HL-60/S4 treated with retinoic acid at 250 ng/mL for 4 days and 3 days (cell line): ENCODE measurements at regions not wholly inside any gene's neighbourhood (a gene's known extent, or its start where the extent isn't known, plus 50 kb on each side); places are given as distances from the start of the nearest gene placed in this dataset.
"Not testable (repeated sequence)": the region's sequence is repeated elsewhere in the genome, so short reads cannot be mapped to it uniquely, and the experiment has no call there.

Experiments used
- in situ Hi-C: fragments of 300-500 bp; cut with MboI; formaldehyde crosslinking; loops from 2 replicates; pipeline ENCODE4 v1.7.0; 2022; ENCODE audit warnings: low sequenced_read_pairs

DNA sequence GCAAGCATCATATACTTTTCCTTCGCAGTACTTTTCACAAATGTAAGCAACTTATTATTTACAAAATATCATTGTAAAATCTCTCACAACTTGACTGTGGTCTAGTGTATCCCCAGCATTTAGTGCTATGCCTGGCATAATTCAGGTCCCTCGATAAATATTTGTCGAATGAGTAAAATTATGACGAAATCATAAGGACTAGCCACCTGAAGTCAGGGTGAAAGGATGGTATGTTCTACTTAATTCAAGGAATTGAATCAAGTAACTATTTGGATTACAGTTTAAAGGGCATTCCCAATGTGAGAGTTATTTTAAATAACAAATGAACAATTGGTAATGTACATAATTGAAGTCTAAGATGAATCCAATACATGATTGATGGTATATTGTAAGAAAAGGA, 393.0 kb upstream of the SLC35B3 start:
- in situ Hi-C loops: no loop called here

DNA sequence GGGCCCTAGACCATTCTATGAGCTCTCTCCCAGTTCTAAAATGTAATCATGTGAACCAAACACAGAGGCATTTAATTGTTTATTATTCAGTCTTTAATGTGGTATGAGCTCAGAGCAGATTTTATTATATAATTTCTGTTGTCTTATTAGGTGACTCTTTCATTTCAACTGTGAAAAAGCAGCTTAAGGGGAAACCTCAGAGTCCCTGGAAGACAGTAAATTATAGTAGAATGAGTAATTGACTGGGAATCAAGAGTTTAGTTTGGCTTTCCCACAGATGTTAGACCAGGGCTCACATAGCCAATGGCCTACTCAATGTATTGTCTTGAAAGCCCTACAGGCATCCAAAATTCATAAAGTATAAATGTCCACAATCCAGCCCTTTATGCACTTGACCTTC, 390.4 kb upstream of the SLC35B3 start:
- in situ Hi-C loops: no loop called here

DNA sequence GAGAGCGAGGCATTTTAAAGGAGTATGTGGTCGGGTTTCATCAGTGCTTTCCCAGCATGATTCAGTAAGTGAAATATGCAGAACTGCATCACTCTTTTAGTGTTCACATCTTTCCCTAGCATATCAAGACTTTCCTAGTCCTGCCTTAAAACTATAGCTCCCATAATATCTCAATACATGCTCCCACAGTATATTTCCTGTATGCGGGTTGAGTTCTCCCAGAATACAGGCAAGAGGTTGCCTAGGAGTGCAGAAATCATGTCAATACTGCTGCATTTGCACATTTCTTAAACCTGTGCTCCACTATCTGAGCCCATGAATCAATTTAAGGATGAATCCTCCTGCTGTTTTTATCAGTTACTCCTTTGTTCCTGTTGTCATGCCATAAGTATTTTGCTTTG, 386.6 kb upstream of the SLC35B3 start:
- in situ Hi-C loops: no loop called here

DNA sequence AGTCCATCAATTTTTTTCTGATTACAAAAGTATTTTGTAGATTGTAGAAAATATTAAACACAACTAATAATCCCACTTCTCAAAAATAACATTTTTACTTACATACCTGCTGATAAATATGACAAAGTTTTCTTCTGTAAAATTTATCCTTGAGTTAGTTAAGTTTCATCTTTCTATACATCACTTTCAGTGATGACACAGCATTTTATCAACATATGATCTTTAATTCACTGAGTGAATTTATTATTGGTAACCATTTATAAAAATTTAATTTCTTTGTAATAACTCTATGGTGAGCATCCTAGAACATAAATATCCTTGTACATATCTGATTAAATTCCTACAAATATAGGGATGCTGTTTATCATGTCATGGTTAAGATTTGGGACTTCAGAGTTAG, 385.0 kb upstream of the SLC35B3 start:
- in situ Hi-C loops: no loop called here

DNA sequence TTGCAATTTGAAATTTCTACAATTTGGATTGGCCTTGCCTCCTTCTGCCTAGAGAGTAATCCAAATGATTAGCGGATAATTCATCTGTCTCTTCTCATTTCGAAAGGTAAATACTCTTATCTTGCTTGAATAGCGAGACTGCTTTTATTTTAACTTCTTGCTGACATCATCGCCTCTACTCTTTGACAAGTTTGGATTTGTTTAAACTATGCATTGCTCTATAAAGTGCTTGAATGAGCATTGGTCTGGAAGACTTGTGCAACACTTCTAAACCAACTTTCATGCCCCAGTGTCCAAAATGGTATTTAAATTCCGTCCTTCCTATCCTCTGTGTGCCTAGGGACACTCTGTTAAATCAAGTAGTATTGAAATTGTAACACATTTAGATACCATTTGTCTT, 384.1 kb upstream of the SLC35B3 start:
- in situ Hi-C loops: no loop called here

GRCh38 chr6:8814440-8815000, 379.2 kb upstream of the SLC35B3 start:
- in situ Hi-C loops: no loop called here

DNA sequence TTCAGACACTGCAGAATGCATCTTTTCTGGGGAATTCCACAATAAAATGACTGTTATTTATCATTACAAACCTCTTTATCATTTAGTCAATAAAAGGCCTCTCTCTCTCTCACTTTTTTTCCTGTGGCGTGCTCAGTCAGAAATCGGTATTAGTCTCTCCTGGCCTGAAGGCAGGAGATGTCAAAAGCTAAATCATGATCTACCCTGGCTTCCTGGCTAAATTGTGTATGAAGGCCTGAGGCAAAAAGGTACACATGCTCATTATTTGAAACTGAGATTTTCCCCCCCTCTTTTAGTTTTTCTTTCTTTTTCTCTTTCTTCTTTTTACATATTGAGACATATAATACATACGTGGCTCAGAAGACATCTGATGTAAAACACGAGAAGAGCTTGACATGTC, 375.0 kb upstream of the SLC35B3 start:
- in situ Hi-C loops: no loop called here

GRCh38 chr6:8809662-8810061, 374.3 kb upstream of the SLC35B3 start:
- in situ Hi-C loops: no loop called here

DNA sequence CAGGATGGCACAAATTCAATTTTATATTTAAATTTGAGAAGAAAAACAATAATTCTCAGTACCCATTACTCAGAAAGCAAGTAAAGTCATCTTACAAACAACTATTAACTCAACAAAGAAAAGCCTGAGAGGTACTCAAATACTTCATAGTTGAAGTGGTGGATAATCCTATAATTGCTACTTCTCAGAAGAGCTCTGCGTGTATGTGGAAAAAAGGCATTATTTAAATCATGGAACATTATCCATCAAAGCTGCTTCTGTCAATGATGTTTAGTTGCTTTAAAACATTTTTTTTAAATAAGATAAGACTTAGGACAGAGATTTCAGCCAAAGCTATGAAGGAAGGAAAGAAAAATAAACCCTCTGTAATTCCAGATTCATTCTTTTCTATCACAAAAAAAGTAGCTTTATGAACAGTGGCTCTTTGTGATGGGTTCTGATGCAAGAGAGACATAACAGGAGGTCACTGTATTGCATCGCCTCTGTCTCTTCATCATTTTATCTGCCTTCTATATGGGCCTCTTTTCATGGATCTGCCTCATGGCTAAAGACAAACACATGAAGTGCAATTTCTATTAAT, 367.9 kb upstream of the SLC35B3 start:
- in situ Hi-C loops: no loop called here

GRCh38 chr6:8802397-8802796, 367.1 kb upstream of the SLC35B3 start:
- in situ Hi-C loops: not testable (repeated sequence)

- in situ Hi-C loops: no loop called here
These were observed 359.1 kb upstream of the SLC35B3 start for GRCh38 chr6:8794420-8794819.

DNA sequence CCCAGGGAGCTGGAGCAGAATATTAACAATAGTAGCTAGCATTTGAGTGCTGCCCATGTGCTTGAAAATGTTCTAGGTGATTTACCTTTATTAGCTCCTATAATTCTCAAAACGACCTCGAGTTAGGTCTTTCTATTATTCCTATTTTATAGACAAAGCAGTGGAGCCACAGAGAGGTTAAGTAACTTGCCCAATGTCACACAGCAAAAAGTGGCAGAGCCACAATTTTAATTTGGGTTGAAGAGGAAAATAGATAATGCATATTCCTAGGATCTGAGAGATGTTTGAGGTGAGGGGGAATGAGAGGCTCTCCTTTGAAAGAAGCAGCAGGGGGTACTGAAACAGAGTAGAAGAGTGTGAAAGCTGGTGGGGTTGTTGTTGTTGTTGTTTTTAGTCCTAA, 354.5 kb upstream of the SLC35B3 start:
- in situ Hi-C loops: no loop called here

DNA sequence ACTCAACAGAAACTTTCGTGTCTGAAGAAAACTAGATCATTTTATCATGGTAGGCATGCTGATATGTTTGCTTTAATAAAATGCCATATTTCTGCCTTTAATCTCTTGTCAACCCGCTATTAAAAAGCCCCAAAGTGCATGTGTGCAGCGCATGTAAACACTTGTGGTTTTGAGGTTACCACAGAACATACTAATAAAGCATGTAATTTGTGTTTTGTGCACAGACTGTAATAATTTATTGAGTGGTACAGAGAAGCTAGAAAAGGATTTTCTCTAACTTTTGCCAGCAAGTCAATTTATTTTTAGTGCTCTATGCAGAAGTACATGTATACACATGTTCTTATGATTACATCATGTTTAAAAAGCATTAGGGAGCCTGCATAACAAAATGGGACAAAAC, 349.9 kb upstream of the SLC35B3 start:
- in situ Hi-C loops: no loop called here

- in situ Hi-C loops: no loop called here
These were observed 347.8 kb upstream of the SLC35B3 start for GRCh38 chr6:8783191-8783590.

DNA sequence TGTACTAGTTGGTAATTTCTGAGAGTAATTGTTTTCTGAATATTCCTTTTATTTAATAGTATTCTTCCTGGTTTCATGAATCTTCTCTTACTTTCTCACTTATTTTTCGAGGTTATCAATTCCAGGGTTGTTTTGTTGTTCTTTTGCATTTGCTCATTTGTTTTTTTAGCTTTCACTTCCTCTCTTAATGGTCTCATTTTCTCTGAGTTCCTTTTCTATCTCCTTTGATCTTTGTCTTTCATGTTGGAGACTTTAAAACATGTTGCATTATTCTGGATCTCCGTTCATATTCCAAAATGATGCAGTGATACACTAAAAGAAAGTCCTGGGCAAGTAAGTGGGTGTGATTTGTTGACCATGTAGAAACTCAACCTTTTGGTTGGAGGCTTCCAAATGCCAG, 345.3 kb upstream of the SLC35B3 start:
- in situ Hi-C loops: no loop called here

GRCh38 chr6:8764733-8765132, 329.4 kb upstream of the SLC35B3 start:
- in situ Hi-C loops: no loop called here

DNA sequence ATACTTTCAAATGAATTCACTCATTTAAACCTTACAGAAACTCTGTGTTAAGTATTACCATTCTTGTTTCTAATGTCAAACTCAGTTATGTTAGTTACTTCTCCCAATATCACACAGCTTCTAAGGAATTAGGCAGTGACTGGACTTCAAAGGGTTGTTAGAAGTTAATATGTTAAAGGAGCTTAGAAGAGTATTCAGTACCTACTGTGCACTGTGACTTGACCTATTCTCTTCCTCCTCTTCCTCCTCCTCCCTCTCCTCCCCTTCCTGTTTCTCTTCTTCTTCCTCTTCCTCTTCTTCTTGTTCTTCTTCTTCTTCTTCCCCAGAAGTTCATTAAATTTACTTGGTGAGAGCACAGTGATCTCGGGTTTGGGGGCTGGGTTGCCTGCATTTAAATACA, 325.6 kb upstream of the SLC35B3 start:
- in situ Hi-C loops: no loop called here

GRCh38 chr6:8758412-8758811, 323.1 kb upstream of the SLC35B3 start:
- in situ Hi-C loops: no loop called here

GRCh38 chr6:8750627-8751026, 315.3 kb upstream of the SLC35B3 start:
- in situ Hi-C loops: no loop called here

GRCh38 chr6:8749465-8749864, 314.1 kb upstream of the SLC35B3 start:
- in situ Hi-C loops: no loop called here

DNA sequence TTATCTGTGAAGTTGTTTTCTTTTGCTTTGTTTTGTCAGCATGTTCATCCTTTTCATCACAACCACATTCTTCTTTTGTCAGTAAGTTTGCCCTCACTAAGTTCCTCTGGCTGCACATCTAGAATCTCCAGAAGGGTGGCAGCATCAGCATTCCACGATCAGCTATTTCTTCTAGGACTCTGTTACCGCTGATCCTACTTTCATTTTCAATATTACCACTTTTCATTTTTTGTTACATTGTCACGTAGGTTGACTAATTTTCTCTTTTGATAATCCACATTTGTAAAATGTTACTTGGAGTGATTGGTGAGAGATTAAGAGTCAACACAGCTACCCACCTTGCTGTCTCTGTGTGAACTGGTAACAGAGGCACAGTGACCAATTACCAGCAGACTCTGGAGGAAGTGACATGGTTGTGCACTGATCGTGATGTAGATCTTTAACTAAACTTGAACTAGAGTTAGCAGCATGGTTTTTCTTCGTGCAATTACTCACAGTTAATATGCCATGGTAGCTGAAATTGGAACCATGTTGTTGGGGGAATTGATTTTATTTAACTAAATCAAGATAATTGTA, 307.9 kb upstream of the SLC35B3 start:
- in situ Hi-C loops: no loop called here

GRCh38 chr6:8739454-8739853, 304.1 kb upstream of the SLC35B3 start:
- in situ Hi-C loops: no loop called here

GRCh38 chr6:8738951-8739350, 303.6 kb upstream of the SLC35B3 start:
- in situ Hi-C loops: no loop called here
